NCI-H226 (cell line): ENCODE measurements at regions not wholly inside any gene's neighbourhood (a gene's known extent, or its start where the extent isn't known, plus 50 kb on each side); places are given as distances from the start of the nearest gene placed in this dataset.
"Not testable (repeated sequence)": the region's sequence is repeated elsewhere in the genome, so short reads cannot be mapped to it uniquely, and the experiment has no call there.

Experiments
- DNase-seq: peaks from one replicate; pipeline ENCODE4 v3.0.0-alpha.2; 2015

DNA sequence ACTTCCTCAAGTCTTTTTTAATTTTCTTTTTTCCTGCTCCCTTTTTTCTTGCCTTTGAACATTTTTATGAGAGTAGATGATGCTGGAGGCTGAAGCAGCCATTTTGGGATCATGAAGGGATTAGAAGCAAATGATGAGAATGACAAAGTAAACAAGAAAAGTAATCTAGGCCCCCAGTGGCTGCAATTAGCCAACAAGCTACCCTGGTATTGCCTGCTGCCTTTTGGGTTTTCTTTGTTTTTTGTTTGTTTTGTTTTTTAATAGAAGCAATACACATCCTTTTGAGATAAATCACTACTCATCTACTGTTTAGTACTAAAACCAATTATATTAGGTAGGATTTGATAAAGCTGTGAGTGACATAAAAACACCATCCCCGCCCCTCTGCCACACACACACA lies 280.7 kb upstream of the ADGRL2 start:
- DNase-seq: no peak

DNA sequence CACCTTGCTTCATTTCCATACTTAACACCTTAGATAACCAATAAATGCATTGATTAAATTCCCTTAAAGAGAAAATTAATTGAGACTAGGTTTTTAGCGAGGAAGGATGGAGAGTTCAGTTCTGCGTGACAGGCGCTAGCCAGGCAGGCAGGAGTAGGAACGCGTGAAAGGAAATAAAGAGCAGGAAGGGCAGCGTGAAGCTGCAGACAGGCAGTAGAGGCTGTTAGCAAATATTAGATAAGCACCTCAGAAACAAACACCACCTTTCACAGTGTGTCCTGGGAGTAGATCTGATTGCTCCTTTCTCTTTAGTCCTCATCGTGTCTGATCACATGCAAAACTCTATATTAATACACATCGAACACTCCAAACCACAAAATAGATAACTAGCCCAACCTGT lies 282.7 kb upstream of the ADGRL2 start:
- DNase-seq: no peak

DNA sequence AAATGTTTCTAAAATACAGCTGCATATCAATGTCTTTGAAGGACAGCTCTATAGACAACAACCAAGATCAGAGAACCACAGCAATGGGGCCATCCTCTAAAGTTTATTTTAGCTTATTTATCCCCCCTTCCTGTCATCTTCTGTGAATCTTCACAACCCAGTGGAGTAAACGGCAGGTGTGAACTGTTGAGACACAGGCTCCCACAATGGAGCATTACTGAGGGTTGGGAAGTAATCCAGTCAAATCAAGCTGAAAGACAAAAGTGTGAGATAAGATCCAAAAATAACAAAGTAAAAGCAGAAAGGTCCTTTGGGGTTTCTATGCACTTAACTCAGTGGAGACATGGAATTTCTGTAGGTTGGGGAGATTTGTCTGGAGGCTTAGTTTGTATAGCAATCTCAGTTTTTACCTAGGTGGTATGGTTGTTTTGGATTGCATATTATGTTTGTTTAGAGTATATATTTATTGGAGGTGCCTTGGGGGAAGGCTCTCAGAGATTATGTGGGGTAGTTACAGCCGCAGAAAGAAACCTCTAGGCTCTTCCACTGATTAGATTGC lies 286.9 kb upstream of the ADGRL2 start:
- no peak for DNase-seq

- no peak for DNase-seq
These were observed 288.3 kb upstream of the ADGRL2 start for GRCh38 chr1:81512252-81513003.

DNA sequence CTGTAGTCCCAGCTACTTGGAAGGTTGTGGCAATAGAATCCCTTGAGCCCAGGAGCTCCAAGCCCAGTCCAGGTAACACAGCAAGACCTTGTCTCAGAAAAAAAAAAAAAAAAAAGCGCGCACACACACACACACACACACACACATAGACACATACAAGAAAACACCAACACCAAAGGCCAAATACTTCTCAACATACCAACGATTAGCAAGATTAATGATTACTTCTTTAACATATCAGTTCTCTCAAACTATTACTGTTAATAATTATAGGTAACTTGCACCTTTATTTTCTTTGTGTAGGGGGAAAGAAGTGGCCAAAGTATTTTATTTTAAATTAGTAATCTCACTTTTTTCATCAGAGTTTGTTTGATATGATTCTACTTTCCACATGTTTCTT lies 289.5 kb upstream of the ADGRL2 start:
- DNase-seq: no peak

DNA sequence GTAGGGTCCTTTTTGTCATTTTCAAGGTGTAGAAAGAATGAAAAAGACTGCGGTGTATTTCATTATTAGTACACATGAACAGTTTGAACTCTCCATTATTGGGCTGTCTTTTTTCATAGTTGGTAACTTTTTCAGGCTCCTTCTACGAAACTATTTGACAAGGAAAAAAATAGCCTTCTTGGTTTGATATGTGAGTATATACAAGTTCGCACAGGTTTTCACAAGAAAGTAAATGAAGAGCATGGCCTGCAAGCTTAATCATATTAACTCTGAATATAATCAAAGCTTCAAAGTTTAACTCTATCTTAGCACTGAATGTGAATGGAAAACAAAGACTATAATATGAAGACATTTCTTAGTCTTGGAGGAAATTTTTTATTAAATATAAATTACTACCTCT lies 290.0 kb upstream of the ADGRL2 start:
- no peak for DNase-seq

- DNase-seq: no peak
These were observed 291.1 kb upstream of the ADGRL2 start for GRCh38 chr1:81509594-81509993.

DNA sequence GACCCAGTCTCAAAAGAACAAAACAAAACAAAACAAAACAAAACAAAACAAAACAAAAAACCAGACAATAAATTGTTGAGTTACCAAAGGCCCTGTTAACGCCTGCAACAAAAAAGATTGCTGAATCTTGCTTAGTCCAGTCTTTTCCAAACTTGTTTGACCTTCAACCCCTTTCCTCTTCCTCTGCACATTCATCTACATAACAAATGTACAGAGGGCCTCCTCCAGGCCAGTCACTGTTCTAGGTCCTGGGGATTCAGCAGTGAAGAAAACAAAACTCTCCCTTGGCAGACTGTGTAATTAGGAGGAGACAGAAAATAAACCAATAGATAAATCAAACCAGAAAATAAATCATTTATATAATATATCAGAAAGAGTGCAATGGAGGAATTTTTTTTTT lies 294.0 kb upstream of the ADGRL2 start:
- DNase-seq: no peak

- no peak for DNase-seq
These were observed 294.9 kb upstream of the ADGRL2 start for GRCh38 chr1:81505831-81506230.

GRCh38 chr1:81504820-81505219 lies 295.9 kb upstream of the ADGRL2 start:
- DNase-seq: not testable (repeated sequence)

- not testable (repeated sequence) for DNase-seq
These were observed 298.0 kb upstream of the ADGRL2 start for GRCh38 chr1:81502705-81503104.

- DNase-seq: not testable (repeated sequence)
These were observed 299.2 kb upstream of the ADGRL2 start for GRCh38 chr1:81501485-81501884.

DNA sequence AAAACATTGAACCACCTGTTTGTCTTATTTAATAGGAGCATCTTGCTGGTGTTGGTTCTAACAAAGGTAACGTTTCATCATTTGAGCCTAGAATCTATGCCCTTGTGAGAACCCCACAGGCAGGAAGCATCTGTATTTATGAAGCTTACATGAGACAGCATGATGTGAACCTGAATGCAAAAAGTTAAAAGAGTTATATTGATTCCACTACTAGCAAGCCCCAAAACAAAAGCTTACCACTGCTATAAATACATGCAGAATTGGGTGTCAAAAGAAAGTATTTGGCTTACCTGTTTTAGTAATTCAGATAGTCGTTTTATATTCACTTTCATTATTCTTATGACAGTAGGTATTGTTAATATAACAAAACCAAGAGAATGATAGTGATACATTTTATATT lies 301.2 kb upstream of the ADGRL2 start:
- DNase-seq: no peak

DNA sequence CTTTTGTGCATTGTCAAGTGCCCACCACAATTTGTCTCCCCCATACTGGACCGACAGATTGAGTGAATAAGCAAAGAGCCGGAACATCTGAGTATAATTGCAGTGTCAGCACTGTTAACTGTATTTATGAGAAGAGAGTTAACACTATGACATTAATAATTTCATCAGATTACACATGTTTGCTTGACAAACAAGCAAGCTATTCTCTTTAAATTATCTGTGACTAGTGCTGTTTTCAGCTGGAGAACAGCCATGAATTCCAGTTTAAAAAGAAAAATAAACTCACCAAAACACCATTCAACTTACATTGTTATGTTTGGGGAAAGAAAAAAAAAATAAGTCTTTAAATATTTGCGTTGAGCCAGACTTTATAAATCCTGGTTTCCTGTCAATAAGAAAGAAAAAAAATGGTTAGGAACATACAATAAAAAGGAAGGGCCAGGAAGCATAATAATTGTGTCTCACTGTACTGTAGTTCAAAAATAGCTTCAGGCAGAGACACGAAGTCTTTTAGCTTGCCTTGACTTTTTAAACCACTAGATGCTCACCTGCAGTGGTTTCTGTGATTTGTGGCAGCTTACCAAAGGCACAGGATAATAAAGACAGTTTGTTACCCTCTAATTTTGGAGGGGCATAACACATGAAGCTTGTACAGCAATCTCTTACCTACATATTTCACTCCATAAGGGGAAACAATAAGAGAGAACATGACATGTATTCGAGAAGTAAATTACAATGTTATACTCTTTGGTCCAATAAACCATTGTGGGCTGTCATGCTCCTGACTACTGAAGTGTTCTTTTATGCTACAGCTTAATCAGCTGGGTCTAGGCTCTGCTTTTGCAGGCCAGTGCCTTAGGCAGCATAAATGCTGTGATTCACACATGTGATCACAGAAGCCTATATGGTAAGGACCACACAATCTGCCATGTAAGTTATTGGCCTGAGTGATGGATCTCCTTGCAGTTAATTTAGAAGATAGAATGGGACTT lies 302.0 kb upstream of the ADGRL2 start:
- no peak for DNase-seq

GRCh38 chr1:81496349-81496748 lies 304.4 kb upstream of the ADGRL2 start:
- DNase-seq: no peak

GRCh38 chr1:81493102-81493869 lies 307.4 kb upstream of the ADGRL2 start:
- no peak for DNase-seq

- DNase-seq: no peak
These were observed 308.1 kb upstream of the ADGRL2 start for GRCh38 chr1:81492628-81493027.

DNA sequence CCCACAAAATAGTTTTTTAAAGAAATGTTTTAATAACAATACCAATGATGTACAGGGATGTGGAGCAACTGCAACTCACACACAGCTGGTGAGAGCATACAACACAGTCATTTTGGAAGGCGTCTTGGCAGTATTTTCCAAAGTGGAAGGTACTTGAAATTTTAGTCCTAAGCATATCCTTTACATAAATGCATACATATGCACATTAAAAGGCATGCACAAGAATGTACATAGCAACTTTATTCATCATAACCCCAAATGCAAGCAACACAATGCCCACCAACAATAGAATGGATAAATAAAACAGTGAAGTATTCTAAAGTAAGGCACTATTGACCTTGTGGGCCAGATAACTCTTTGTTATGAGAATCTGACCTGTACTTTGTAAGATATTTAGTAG lies 310.1 kb upstream of the ADGRL2 start:
- no peak for DNase-seq

DNA sequence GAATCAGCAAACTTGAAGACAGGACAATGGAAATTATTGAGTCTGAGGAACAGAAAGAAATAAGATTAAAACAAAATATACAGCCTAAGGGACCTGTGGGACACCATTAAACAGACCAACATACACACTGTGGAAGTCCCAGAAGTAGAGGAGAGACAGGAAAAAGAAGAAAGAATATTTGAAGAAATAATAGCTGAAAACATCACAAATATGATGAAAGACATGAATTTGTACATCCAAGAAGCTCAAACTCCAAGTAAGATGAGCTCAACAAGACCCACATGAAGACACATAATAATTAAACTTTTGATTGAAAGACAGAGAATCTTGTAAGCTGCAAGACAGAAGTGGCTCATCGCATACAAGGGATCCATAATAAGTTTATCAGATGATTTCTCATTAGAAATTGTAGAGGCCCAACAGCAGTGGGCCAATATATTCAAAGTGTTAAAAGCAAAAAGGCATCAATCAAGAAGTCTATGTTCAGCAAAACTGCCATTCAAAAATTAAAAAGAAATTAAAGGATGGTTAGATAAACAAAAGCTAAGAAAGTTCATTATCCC lies 311.3 kb upstream of the ADGRL2 start:
- no peak for DNase-seq

GRCh38 chr1:81484284-81484683 lies 316.4 kb upstream of the ADGRL2 start:
- DNase-seq: no peak

DNA sequence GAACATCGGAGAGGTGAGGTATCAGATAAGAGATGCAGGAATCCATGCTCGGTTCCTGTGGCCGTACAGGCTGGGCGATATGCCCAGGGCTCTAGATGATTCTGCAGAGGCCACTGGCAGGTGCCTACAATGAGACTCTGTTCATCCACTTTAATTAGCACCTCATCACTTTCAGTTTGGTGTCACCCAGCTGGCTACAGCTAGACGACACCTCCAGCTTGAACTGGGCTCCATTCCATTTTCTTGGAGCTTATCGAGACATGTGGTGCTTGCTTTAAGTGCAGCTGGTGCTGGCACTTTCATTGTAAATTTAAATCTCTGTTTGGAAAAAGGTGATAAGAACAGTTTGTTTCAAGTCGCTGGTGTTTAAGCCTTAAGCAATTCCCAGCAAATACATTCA lies 322.5 kb upstream of the ADGRL2 start:
- no peak for DNase-seq

GRCh38 chr1:81477710-81478109 lies 323.0 kb upstream of the ADGRL2 start:
- no peak for DNase-seq

DNA sequence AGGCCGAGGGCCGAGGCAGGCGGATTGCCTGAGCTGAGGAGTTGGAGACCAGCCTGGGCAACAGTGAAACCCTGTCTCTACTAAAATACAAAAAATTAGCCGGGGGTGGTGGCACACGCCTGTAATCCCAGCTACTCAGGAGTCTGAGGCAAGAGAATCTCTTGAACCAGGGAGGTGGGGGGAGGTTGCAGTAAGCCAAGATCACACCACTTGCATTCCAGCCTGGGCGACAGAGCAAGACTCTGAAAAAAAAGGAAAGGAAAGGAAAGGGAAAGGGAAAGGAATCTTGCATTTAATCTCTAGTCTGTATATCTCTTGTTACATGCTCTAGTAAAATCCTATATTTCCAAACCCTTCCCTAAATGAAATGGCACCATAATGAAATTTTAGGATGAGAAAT lies 328.3 kb upstream of the ADGRL2 start:
- DNase-seq: no peak
